ENCODE measurements at regions not wholly inside any gene's neighbourhood (a gene's known extent, or its start where the extent isn't known, plus 50 kb on each side); places are given as distances from the start of the nearest gene placed in this dataset.

DNA sequence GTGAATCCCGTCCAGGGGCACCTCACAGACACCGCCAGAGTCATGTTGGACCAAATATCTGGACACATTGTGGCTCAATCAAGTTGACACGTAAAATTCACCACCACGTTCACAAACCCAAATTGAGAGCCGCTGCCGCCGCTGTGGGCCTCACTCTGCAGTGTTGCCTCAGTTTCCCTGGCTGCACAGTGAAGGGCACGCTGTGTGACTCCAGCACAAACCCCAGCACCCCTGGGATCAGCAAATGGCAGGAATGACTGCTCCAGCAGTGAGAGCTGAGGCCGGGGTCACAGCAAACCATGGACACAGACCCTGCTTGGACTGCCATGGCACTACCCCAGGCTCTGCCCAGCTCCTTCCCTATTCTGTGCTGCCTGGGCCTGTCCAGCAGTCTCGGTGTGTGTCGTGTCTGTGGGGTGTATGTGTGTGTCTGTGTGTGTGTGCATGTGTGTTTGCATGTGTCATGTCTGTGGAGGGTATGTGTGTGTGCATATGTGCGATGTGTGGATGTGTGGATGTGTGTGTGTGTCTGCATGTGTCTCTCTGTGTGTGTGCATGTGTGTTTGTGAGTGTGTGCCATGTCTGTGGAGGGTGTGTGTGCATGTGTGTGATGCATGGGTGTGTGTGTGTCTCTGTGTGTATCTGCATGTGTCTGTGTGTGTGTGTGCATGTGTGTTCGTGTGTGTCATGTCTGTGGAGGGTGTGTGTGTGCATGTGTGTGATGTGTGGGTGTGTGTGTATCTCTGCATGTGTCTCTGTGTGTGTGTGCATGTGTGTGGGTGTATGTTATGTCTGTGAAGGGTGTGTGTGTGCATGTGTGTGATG lies 52.2 kb upstream of the ADRA2C start:
- DNase-seq (ENCODE audit: low spot score): no peak
- no peak for TF ChIP-seq CTCF (IDR thresholded peaks at IDR 0.05; ENCODE audit: poor library complexity)
- no peak for TF ChIP-seq EZH2phosphoT487 (IDR thresholded peaks at IDR 0.05; ENCODE audit: low read depth, severe bottlenecking, unreplicated experiment)
- no peak for TF ChIP-seq EZH2 (IDR thresholded peaks at IDR 0.05; ENCODE audit: borderline replicate concordance)
- H3K4me2 ChIP-seq: no peak overlapping the region
- no peak overlapping the region for H2AFZ ChIP-seq
- H3K27ac ChIP-seq: no peak overlapping the region
- H3K9me3 ChIP-seq (ENCODE audit: low read depth): no peaks in the 10 kb centered on the region
- peaks cover 4% of the 10 kb centered on the region for H3K4me1 ChIP-seq (ENCODE audit: insufficient read depth)
- no peaks in the 10 kb centered on the region for H4K20me1 ChIP-seq (ENCODE audit: insufficient read depth, poor library complexity, severe bottlenecking)
- H3K27me3 ChIP-seq: no peaks in the 10 kb centered on the region
- H3K9me2 ChIP-seq (replicated peaks; ENCODE audit: insufficient read depth): no peaks in the 10 kb centered on the region
- no peak overlapping the region for H3K4me3 ChIP-seq
- H3K79me2 ChIP-seq: no peaks in the 10 kb centered on the region
- 96% methylated on average over 13 of the region's 13 CpGs for WGBS (ENCODE audit: low lambda C conversion rate, missing lambda C conversion rate)
- no peaks in the 10 kb centered on the region for H3K36me3 ChIP-seq (replicated peaks; ENCODE audit: insufficient read depth, low read depth)

GRCh38 chr4:3713346-3713745 lies 52.8 kb upstream of the ADRA2C start:
- no peak overlapping the region for H3K4me3 ChIP-seq
- no peak overlapping the region for H2AFZ ChIP-seq
- no peaks in the 10 kb centered on the region for H3K36me3 ChIP-seq (replicated peaks; ENCODE audit: insufficient read depth, low read depth)
- H3K4me2 ChIP-seq: no peak overlapping the region
- 89% methylated on average over 7 of the region's 7 CpGs for WGBS (ENCODE audit: low lambda C conversion rate, missing lambda C conversion rate)
- peaks cover 4% of the 10 kb centered on the region for H3K4me1 ChIP-seq (ENCODE audit: insufficient read depth)
- H3K9me3 ChIP-seq (ENCODE audit: low read depth): no peaks in the 10 kb centered on the region
- no peaks in the 10 kb centered on the region for H4K20me1 ChIP-seq (ENCODE audit: insufficient read depth, poor library complexity, severe bottlenecking)
- no peak overlapping the region for H3K27ac ChIP-seq
- no peaks in the 10 kb centered on the region for H3K79me2 ChIP-seq
- H3K9me2 ChIP-seq (replicated peaks; ENCODE audit: insufficient read depth): no peaks in the 10 kb centered on the region
- no peak for DNase-seq (ENCODE audit: low spot score)
- no peaks in the 10 kb centered on the region for H3K27me3 ChIP-seq
- TF ChIP-seq EZH2 (IDR thresholded peaks at IDR 0.05; ENCODE audit: borderline replicate concordance) (no peak), CTCF (IDR thresholded peaks at IDR 0.05; ENCODE audit: poor library complexity) (no peak), EZH2phosphoT487 (IDR thresholded peaks at IDR 0.05; ENCODE audit: low read depth, severe bottlenecking, unreplicated experiment) (no peak)

DNA sequence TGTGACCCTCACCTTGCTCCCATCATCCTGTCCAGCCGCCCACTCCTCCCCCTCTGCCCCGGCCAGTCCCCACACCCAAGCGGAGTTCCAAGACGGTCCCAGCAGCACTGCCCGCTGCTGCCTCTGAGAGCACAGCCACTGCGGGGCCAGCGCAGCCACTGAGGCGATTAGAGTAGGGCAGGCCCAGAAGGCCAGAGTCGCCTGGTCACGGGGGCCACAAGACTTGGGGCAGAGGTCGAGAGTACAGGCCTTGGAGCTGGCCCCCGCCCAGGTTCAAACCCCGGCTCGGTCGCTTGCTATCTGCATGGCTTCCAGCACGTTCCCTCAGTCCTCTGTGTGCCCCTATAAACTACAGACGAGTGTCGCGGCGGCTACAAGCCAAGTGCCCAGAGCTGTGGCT lies 53.2 kb upstream of the ADRA2C start:
- 95% methylated on average over 20 of the region's 20 CpGs for WGBS (ENCODE audit: low lambda C conversion rate, missing lambda C conversion rate)
- no peaks in the 10 kb centered on the region for H3K9me3 ChIP-seq (ENCODE audit: low read depth)
- H3K79me2 ChIP-seq: no peaks in the 10 kb centered on the region
- H3K9me2 ChIP-seq (replicated peaks; ENCODE audit: insufficient read depth): no peaks in the 10 kb centered on the region
- H4K20me1 ChIP-seq (ENCODE audit: insufficient read depth, poor library complexity, severe bottlenecking): no peaks in the 10 kb centered on the region
- no peaks in the 10 kb centered on the region for H3K27me3 ChIP-seq
- no peak for DNase-seq (ENCODE audit: low spot score)
- no peak overlapping the region for H3K27ac ChIP-seq
- no peak overlapping the region for H3K4me3 ChIP-seq
- TF ChIP-seq EZH2phosphoT487 (IDR thresholded peaks at IDR 0.05; ENCODE audit: low read depth, severe bottlenecking, unreplicated experiment): no peak
- TF ChIP-seq CTCF (IDR thresholded peaks at IDR 0.05; ENCODE audit: poor library complexity): no peak
- no peak for TF ChIP-seq EZH2 (IDR thresholded peaks at IDR 0.05; ENCODE audit: borderline replicate concordance)
- no peak overlapping the region for H2AFZ ChIP-seq
- peaks cover 4% of the 10 kb centered on the region for H3K4me1 ChIP-seq (ENCODE audit: insufficient read depth)
- no peaks in the 10 kb centered on the region for H3K36me3 ChIP-seq (replicated peaks; ENCODE audit: insufficient read depth, low read depth)
- H3K4me2 ChIP-seq: no peak overlapping the region

All from hepatocyte (in vitro differentiated cells).